SJSA1 (cell line): ENCODE measurements at regions not wholly inside any gene's neighbourhood (a gene's known extent, or its start where the extent isn't known, plus 50 kb on each side); places are given as distances from the start of the nearest gene placed in this dataset.
"Not testable (repeated sequence)": the region's sequence is repeated elsewhere in the genome, so short reads cannot be mapped to it uniquely, and the experiment has no call there.

Source experiments
- DNase-seq, 2 experiments: peaks; one replicate each; pipeline ENCODE4 v3.0.0-alpha.2; 2015 to 2020; ENCODE audit warnings: low spot score in 2 of 2, low read depth in 1 of 2
- H3K27ac ChIP-seq: fragments of 250-450 bp; sonication (Bioruptor Pico); 2 replicates; pipeline ENCODE4 v1.5.1; 2020; ENCODE audit warnings: mild to moderate bottlenecking, moderate library complexity
- H3K27me3 ChIP-seq: fragments of 250-450 bp; sonication (Bioruptor Pico); replicated peaks from 2 replicates; pipeline ENCODE4 v1.5.1; 2020; ENCODE audit warnings: mild to moderate bottlenecking, moderate library complexity
- H3K36me3 ChIP-seq: fragments of 250-450 bp; sonication (Bioruptor Pico); 2 replicates; pipeline ENCODE4 v1.5.1; 2020; ENCODE audit warnings: mild to moderate bottlenecking
- H3K4me1 ChIP-seq: fragments of 250-450 bp; sonication (Bioruptor Pico); replicated peaks from 2 replicates; pipeline ENCODE4 v1.6.1; 2021; ENCODE audit warnings: mild to moderate bottlenecking
- H3K4me3 ChIP-seq: fragments of 250-450 bp; sonication (Bioruptor Pico); 2 replicates; pipeline ENCODE4 v1.5.1; 2020; ENCODE audit warnings: mild to moderate bottlenecking
- H3K9me3 ChIP-seq: fragments of 250-450 bp; sonication (Bioruptor Pico); replicated peaks from 2 replicates; pipeline ENCODE4 v1.5.1; 2020; ENCODE audit warnings: mild to moderate bottlenecking

DNA sequence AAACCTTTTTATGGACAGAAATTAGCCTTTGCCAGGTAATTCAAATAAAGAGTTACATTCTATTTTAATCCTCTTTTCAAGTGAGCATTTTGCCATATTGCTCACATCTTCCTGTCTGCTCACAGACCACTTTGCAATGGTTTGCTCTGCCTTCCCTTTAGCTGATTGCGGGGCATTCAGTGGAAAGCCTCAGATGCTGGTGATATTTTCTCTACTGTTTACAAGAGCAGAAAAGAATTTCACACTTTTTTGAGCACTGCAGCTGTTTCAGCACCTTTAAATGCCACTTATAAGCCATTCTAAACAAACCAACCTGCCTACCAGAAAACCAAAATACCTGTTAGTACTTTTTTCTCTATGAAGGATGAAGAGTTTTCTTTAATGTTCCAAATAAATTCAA lies 195.7 kb upstream of the LRIG3 start:
- no peak for DNase-seq
- H3K4me3 ChIP-seq: no peak overlapping the region
- 0 out of 2 replicates have a peak overlapping the region, but pooled peaks have one; percentile 5 for H3K27ac ChIP-seq
- peaks cover 7% of the 10 kb centered on the region; the same call in 1 of the 2 replicates for H3K4me1 ChIP-seq
- H3K36me3 ChIP-seq: no peaks in the 10 kb centered on the region
- no peaks in the 10 kb centered on the region for H3K27me3 ChIP-seq
- H3K9me3 ChIP-seq: no peaks in the 10 kb centered on the region

DNA sequence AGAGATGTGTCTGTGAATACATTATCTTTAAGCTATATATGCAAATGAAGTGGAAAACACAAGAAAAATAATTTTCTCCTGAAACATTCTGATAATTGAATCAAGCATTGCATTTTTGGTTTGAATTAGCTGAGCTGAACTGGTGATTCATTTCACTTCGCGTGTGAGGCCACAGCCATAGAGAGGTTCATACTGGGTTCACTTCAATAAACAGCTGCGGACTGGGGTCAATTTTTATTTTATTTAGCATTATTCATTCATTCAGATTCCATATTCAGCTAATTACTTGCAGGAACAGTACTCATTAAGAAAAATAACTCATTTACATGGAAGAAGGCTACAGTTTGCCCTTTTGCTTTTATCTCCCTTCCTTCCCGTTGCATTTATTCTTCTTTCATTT lies 195.2 kb upstream of the LRIG3 start:
- Histone ChIP-seq H3K4me1 (peaks cover 7% of the 10 kb centered on the region; the same call in 1 of the 2 replicates), H3K9me3 (no peaks in the 10 kb centered on the region), H3K36me3 (no peaks in the 10 kb centered on the region), H3K27ac (0 out of 2 replicates have a peak overlapping the region, but pooled peaks have one; percentile 5), H3K4me3 (no peak overlapping the region), H3K27me3 (no peaks in the 10 kb centered on the region)
- DNase-seq: peak in 1 of 2 experiments; percentile 28

DNA sequence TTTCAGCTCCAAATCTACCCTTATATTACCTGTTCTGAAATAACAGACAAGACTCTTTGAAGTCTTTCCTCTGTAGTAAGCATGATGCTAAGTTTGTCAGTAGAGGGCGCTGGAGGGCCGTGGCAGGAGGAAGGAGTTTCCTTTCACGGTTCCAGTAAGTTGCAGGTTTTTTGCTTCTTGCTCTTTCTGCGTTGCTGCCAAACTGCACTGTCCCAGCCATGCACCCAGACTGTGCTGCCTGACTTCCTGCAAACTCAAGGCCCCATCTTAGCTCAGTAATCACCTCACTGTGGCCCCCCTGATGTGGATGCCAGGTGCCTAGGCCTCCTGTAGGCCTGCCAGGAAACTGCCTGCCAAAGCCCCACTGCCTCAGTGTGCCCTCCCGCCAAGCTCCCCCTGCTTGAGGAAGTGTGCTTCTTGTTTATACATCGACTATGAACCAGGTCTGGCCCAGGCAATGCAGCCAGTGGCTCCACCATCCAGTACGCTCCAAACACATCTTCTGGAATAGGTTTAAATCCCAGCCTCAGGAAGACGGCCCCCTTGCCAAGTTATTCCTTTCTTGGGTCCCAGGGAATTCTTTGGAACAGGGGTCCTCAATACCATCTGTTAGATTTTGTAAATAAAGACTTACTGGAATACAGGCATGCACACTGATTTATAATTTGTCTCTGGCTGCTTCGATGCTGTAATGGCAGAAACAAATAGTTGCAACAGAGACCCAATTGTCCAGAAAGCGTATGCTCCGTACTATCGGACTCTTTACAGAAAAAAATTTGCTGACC lies 193.7 kb upstream of the LRIG3 start:
- peak; percentile 65 to 81 for DNase-seq
- Histone ChIP-seq H3K9me3 (no peaks in the 10 kb centered on the region), H3K4me3 (no peak overlapping the region), H3K36me3 (no peaks in the 10 kb centered on the region), H3K27ac (no peak overlapping the region), H3K27me3 (no peaks in the 10 kb centered on the region), H3K4me1 (peaks cover 7% of the 10 kb centered on the region; the same call in 1 of the 2 replicates)

DNA sequence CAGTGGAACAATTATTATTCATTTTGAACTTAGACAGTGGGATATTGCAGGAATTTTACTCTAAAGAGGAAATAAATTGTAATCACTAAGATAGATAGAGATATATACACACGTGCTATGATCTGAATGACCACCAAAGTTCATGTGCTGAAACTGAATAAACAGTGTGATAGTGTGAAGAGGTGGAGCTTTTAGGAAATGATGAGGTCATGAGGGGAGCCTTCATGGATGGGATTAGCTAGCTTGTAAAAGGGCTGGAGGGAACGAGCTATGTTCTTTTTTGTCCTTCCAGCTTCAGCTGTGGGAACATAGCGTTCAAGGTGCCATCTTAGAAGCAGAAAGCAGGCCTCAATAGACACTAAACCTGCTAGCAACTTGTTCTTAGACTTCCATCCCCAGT lies 191.5 kb upstream of the LRIG3 start:
- Histone ChIP-seq H3K9me3 (no peaks in the 10 kb centered on the region), H3K27ac (no peak overlapping the region), H3K27me3 (no peaks in the 10 kb centered on the region), H3K36me3 (no peaks in the 10 kb centered on the region), H3K4me1 (peaks cover 7% of the 10 kb centered on the region; the same call in 1 of the 2 replicates), H3K4me3 (no peak overlapping the region)
- DNase-seq: no peak

DNA sequence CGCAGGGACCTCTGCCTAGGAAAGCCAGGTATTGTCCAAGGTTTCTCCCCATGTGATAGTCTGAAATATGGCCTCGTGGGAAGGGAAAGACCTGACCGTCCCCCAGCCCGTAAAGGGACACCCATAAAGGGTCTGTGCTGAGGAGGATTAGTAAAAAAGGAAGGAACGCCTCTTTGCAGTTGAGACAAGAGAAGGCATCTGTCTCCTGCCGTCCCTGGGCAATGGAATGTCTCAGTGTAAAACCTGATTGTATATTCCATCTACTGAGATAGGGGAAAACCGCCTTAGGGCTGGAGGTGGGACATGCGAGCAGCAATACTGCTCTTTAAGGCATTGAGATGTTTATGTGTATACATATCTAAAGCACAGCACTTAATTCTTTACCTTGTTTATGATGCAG lies 188.2 kb upstream of the LRIG3 start:
- H3K9me3 ChIP-seq, H3K27ac ChIP-seq: not testable (repeated sequence)

DNA sequence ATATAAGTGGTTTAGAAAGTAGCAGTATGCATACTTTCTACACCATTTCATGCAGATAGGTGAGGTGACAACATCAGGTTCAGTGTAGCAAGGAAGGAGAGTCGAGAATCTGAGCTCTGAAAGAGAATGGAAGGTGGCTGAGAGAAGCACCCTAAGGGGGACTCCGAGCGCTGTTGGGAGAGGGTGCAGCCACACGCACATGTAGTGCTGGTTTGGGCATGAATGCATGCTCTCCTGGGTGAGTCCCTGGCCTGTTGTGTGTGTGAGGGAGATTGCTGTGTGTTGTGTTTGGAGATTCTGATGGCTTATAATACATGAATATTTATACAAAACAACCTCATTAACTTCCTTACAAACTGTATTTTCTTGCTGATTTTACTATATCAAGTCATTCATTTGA lies 180.3 kb upstream of the LRIG3 start:
- no peaks in the 10 kb centered on the region for H3K36me3 ChIP-seq
- no peak overlapping the region for H3K4me3 ChIP-seq
- no peaks in the 10 kb centered on the region for H3K4me1 ChIP-seq
- H3K9me3 ChIP-seq: no peaks in the 10 kb centered on the region
- H3K27me3 ChIP-seq: no peaks in the 10 kb centered on the region
- no peak overlapping the region for H3K27ac ChIP-seq
- DNase-seq: no peak

More for the DNA sequence above, 188.2 kb upstream of the LRIG3 start:
- H3K4me1 ChIP-seq, H3K27me3 ChIP-seq, H3K4me3 ChIP-seq, H3K36me3 ChIP-seq, DNase-seq: not testable (repeated sequence)

DNA sequence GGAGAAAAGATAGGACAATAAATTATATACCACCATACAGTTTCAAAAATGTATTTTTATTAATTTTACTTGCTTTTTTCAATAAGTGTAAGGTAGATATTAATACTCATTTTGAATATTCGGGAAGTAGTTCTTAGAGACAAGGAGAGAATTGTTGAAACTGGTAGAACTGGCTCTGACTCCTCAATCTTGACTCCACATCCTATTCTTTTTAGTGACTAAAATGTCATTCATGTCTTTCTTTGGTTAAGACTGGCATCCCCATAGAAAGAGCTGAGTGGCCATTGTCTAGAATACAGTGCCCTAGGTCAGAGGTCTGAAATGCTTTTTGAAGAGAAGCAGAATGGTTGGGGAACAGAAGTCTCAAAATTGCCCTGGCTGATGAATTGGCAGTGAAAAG lies 177.6 kb upstream of the LRIG3 start:
- Histone ChIP-seq H3K36me3 (no peaks in the 10 kb centered on the region), H3K9me3 (no peaks in the 10 kb centered on the region), H3K4me3 (no peak overlapping the region), H3K27ac (no peak overlapping the region), H3K4me1 (no peaks in the 10 kb centered on the region), H3K27me3 (no peaks in the 10 kb centered on the region)
- DNase-seq: no peak

DNA sequence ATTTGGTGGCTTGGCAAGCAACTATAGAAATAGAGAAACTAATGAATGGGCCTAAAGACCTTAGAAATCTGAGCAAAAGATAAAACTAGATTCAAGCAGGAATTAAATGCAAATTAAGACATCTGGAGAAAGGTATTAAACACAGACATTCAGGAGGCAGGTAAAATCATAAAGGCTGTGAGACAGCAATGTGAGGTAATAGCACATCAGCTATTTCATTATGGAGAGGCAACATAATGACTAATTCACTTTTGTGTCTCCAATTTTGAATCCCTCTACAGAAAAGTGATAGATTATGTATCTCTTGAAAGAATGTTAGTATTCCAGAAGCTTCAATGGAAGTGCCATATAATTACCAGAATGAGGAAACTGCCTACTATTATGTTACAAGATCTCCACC lies 175.9 kb upstream of the LRIG3 start:
- no peak overlapping the region for H3K27ac ChIP-seq
- no peaks in the 10 kb centered on the region for H3K36me3 ChIP-seq
- no peaks in the 10 kb centered on the region for H3K27me3 ChIP-seq
- DNase-seq: no peak
- H3K4me3 ChIP-seq: no peak overlapping the region
- no peaks in the 10 kb centered on the region for H3K9me3 ChIP-seq
- no peaks in the 10 kb centered on the region for H3K4me1 ChIP-seq

DNA sequence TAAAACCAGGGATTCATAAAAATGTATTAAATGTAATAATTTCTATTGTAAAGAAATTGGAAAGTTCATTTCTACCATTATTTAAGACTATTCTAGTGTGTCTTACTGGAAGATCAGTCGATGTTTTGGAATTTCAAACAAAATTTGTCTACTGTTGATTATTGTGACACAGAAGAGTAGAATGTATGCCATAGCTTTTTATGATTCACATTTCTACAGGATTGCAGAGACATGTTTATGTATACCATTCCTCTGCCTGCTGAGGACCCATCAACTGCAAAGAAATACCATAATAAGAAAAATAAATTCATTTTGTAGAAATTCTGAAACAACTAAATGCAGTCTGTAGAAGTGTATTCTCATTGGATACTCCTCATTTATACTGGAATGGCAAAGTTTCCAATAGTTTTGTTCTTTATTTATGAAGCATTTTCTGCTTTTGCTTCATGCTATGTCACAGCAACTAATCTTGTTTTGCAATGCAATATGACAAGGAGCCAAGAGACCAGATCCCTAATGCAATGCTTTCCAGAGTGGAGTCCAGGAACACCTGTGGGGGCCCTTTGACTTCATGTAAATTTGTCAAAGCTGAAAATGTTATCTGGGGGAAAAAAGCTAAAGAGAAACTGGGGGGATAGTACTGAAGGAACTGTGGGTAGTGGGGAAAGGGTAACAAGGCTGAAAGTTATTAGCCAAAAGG lies 172.9 kb upstream of the LRIG3 start:
- Histone ChIP-seq H3K9me3 (no peaks in the 10 kb centered on the region), H3K36me3 (no peaks in the 10 kb centered on the region), H3K4me3 (no peak overlapping the region), H3K4me1 (no peaks in the 10 kb centered on the region), H3K27me3 (no peaks in the 10 kb centered on the region), H3K27ac (no peak overlapping the region)
- no peak for DNase-seq

DNA sequence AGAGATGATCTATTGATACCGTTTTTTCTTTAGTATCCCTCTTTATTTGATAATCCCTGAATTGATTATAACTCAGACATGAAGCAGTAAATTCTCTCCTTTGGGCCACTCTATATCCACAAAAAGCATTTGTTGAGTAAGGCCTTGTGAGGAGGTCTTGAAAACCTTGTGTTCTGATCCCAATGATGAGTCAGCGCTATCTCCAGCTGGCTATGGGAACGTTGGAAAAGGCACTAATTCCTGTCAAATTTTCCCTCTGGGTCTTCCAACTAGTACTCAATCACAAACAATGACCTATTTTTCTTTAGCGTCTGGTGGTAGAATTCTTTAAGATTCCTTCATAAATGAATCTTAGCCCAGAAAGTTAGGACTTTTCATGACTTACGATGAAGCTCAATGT lies 168.4 kb upstream of the LRIG3 start:
- H3K27ac ChIP-seq: no peak overlapping the region
- H3K9me3 ChIP-seq: no peaks in the 10 kb centered on the region
- peaks cover 32% of the 10 kb centered on the region for H3K4me1 ChIP-seq
- no peaks in the 10 kb centered on the region for H3K27me3 ChIP-seq
- no peaks in the 10 kb centered on the region for H3K36me3 ChIP-seq
- no peak overlapping the region for H3K4me3 ChIP-seq
- DNase-seq: no peak

DNA sequence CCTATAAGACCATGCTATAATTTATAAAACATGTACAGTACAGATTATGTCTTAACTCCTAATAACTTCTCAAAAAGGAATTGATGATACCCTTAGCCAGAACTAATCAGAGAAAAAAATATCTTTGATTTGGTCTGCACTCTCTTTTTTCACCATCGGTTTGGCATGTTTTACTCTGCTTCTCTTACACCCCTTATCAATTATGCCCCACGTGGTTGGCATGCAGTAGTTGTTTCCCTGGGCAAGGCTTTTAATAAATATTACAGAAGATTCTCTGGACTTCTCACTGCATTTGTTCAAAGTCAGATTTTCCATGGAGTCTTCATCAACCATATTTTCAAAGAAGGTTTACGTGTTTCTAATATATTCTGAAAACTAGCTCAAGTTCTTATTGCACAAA lies 167.4 kb upstream of the LRIG3 start:
- peaks cover 34% of the 10 kb centered on the region for H3K4me1 ChIP-seq
- no peaks in the 10 kb centered on the region for H3K9me3 ChIP-seq
- no peak overlapping the region for H3K4me3 ChIP-seq
- no peaks in the 10 kb centered on the region for H3K27me3 ChIP-seq
- H3K36me3 ChIP-seq: no peaks in the 10 kb centered on the region
- no peak overlapping the region for H3K27ac ChIP-seq
- no peak for DNase-seq

DNA sequence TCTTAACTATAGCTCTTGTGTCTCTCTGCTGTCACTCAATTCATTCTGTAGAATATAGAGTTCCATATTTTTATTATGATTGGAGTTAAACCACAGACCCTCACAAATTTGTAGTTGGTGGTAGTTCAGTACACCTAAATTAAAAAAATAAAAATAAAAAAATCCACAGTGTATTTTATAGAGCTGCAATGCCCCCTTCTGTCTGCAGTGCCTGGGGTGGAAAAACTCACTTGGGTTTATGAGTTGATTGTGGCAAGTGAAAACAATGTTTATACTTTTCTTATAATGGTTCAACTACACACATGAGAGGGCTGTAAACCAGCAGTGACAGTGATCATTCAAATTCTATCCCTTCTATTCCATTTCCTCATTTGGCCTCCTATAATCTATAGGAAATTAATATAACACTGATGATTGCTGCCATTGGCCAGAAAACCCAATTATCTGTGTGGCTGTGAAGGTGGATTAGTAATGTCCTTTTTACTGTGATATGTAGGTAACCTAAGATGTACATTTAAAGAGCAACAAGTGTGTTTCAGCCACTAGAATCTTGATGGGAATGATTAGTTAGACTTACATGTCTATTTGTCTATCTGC lies 166.9 kb upstream of the LRIG3 start:
- peak in 1 of 2 experiments; percentile 52 for DNase-seq
- H3K27ac ChIP-seq: no peak overlapping the region
- no peaks in the 10 kb centered on the region for H3K36me3 ChIP-seq
- H3K27me3 ChIP-seq: no peaks in the 10 kb centered on the region
- no peak overlapping the region for H3K4me3 ChIP-seq
- H3K4me1 ChIP-seq: peaks cover 34% of the 10 kb centered on the region
- H3K9me3 ChIP-seq: no peaks in the 10 kb centered on the region

DNA sequence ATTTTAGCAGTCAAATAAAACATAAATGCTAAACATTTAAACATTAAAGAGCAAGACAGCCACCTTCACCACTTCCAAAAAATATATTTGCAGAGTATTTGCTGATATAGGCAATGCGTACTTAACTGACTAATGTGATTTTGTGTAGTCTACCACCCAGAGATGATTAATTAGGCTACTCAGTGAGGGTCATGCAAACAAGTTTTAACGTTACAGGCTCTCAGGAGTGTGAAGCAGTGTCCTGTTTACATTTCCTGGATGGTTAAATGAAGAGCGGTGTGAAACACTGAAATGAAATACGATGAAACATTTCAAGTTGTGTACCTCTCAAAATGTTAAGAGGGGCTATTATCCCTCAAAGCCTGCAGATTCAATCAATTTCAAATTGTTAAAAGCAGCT lies 165.8 kb upstream of the LRIG3 start:
- peaks cover 34% of the 10 kb centered on the region for H3K4me1 ChIP-seq
- no peaks in the 10 kb centered on the region for H3K36me3 ChIP-seq
- no peak overlapping the region for H3K4me3 ChIP-seq
- no peak for DNase-seq
- no peak overlapping the region for H3K27ac ChIP-seq
- H3K9me3 ChIP-seq: no peaks in the 10 kb centered on the region
- no peaks in the 10 kb centered on the region for H3K27me3 ChIP-seq

DNA sequence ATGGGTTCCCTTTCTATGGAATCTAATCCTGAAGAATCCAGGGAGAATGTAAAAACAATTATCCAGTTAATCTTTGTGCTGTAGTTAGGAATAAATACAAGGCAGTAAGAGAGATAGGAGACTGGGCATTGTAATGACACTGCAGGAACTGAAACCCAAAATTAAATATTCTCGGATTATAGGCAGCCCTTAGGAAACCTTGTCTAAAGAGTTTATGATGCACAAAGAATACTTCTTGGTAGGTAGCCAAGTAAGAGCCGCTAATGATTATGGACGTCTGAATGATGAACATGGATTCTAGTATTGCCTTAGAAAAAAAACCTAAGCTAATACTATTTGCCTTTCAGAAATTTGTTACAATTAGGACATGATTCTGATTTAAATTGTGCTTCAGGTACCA lies 165.4 kb upstream of the LRIG3 start:
- Histone ChIP-seq H3K4me1 (peaks cover 34% of the 10 kb centered on the region), H3K27ac (no peak overlapping the region), H3K36me3 (no peaks in the 10 kb centered on the region), H3K4me3 (no peak overlapping the region), H3K27me3 (no peaks in the 10 kb centered on the region), H3K9me3 (no peaks in the 10 kb centered on the region)
- no peak for DNase-seq
